K562 (cell line): ENCODE measurements at regions not wholly inside any gene's neighbourhood (a gene's known extent, or its start where the extent isn't known, plus 50 kb on each side); places are given as distances from the start of the nearest gene placed in this dataset.

Experiments used
- ATAC-seq: fragments of 200-7000 bp; cut with Tn5 transposase; 3 replicates; pipeline ENCODE4 v1.9.1; 2020; ENCODE audit warnings: moderate library complexity
- BruUV-seq: library from RNA; stranded (reverse); fragments of 400-500 nt; replicated peaks from 2 replicates; lab custom pipeline; 2021; lab: Mats Ljungman, UMichigan
- CTCF ChIA-PET: fragments of 300-600 bp; formaldehyde crosslinking; extraction: SDS; loops from one replicate; lab custom pipeline; 2021; ENCODE audit warnings: low intra/inter-chr PET ratio; lab: Yijun Ruan, JAX
- POLR2A ChIA-PET: fragments of 300-600, 350-650 bp; sonication (Branson Sonifier 250); formaldehyde crosslinking; extraction: SDS; loops from one replicate; lab custom pipeline; 2021; ENCODE audit warnings: antibody characterized with exemption, inconsistent platforms; lab: Yijun Ruan, JAX
- DNase-seq, 4 experiments: peaks; one replicate each; pipeline versions ENCODE4 v3.0.0 to v3.0.0-alpha.2; 2011 to 2018; ENCODE audit warnings: low spot score in 3 of 4, mixed read lengths in 3 of 4; ENCODE audit errors: extremely low read depth in 1 of 4
- FAIRE-seq: peaks from 2 replicates; lab custom pipeline; 2011; peaks lifted over from hg19 to GRCh38; lab: Jason Lieb, UNC
- H2AFZ ChIP-seq: 2 replicates; pipeline ENCODE4 v1.6.0; 2011; ENCODE audit warnings: low read depth, low read length, control low read depth, inconsistent platforms
- H3K27ac ChIP-seq: fragments of 200-600 bp; 3 replicates; pipeline ENCODE4 v1.8.0; 2011; ENCODE audit warnings: low read depth, mild to moderate bottlenecking, control low read depth, inconsistent platforms, low read length, moderate library complexity, mixed read lengths; ENCODE audit errors: extremely low read depth
- H3K27me3 ChIP-seq, 2 experiments: fragments of 300-600 bp in 1 of 2; 2 replicates in 1 of 2; 3 replicates in 1 of 2; pipeline versions ENCODE4 v1.6.0 to v1.8.0; 2011; ENCODE audit warnings: inconsistent platforms in 2 of 2, low read length in 2 of 2, mild to moderate bottlenecking in 1 of 2, mixed read lengths in 1 of 2, moderate library complexity in 1 of 2; ENCODE audit not compliant: control insufficient read depth in 2 of 2, insufficient read depth in 2 of 2
- H3K36me3 ChIP-seq: fragments of 300-600 bp; 3 replicates; pipeline ENCODE4 v1.8.0; 2011; ENCODE audit warnings: mild to moderate bottlenecking, low read length, inconsistent platforms; ENCODE audit not compliant: control insufficient read depth, insufficient read depth
- H3K4me1 ChIP-seq, 2 experiments: fragments of 200-600 bp in 1 of 2; replicated peaks in 1 of 2; 2 replicates in 1 of 2; 3 replicates in 1 of 2; pipeline versions ENCODE4 v1.5.1 to v1.8.0; 2011; ENCODE audit warnings: inconsistent platforms in 2 of 2, low read length in 2 of 2, mild to moderate bottlenecking in 1 of 2, mixed read lengths in 1 of 2, moderate library complexity in 1 of 2; ENCODE audit not compliant: control insufficient read depth in 2 of 2, insufficient read depth in 2 of 2
- H3K4me2 ChIP-seq: 2 replicates; pipeline ENCODE4 v1.6.1; 2011; ENCODE audit warnings: low read length, control low read depth, inconsistent platforms, mixed read lengths; ENCODE audit not compliant: insufficient read depth
- H3K4me3 ChIP-seq: fragments of 200-600 bp; sonication (generic), shearing (Covaris generic); 2 replicates; pipeline ENCODE4 v1.5.1; 2016; ENCODE audit warnings: control low read depth, inconsistent platforms
- H3K79me2 ChIP-seq: fragments of 200-600 bp; 3 replicates; pipeline ENCODE4 v1.8.0; 2011; ENCODE audit warnings: low read length, inconsistent platforms; ENCODE audit not compliant: control insufficient read depth, insufficient read depth
- H3K9ac ChIP-seq, 2 experiments: 2 replicates each; pipeline versions ENCODE4 v1.6.0 to v1.6.1; 2011; ENCODE audit warnings: low read depth in 2 of 2, low read length in 2 of 2, control low read depth in 1 of 2, inconsistent platforms in 1 of 2, mild to moderate bottlenecking in 1 of 2, mixed read lengths in 1 of 2; ENCODE audit not compliant: insufficient read depth in 1 of 2
- H3K9me1 ChIP-seq: one replicate; pipeline ENCODE4 v1.6.0; 2011; ENCODE audit warnings: inconsistent platforms, mild to moderate bottlenecking, low read length, moderate library complexity; ENCODE audit not compliant: control insufficient read depth, insufficient read depth
- H3K9me3 ChIP-seq: replicated peaks from 2 replicates; pipeline ENCODE4 v1.5.1; 2011; ENCODE audit warnings: low read depth, low read length, inconsistent platforms; ENCODE audit not compliant: control insufficient read depth, insufficient read depth
- H4K20me1 ChIP-seq: replicated peaks from 2 replicates; pipeline ENCODE4 v1.6.1; 2011; ENCODE audit warnings: low read length, inconsistent platforms, mixed read lengths; ENCODE audit not compliant: control insufficient read depth, insufficient read depth
- AFF4 ChIP-seq: sonication (generic); formaldehyde crosslinking; IDR thresholded peaks from 2 replicates; pipeline ENCODE4 v1.8.0; 2023; ENCODE audit warnings: mild to moderate bottlenecking, missing genetic modification reagents
- CXXC5 ChIP-seq: fragments of 250-450 bp; sonication (Bioruptor Pico); IDR thresholded peaks from 2 replicates; pipeline ENCODE4 v1.8.0; 2022; ENCODE audit warnings: inconsistent platforms, mild to moderate bottlenecking, moderate library complexity
- DIDO1 ChIP-seq: fragments of 450-650 bp; IDR thresholded peaks from 2 replicates; pipeline ENCODE4 v1.6.1; 2016; ENCODE audit warnings: low read depth, missing biosample characterization, missing genetic modification characterization
- FOXA1 ChIP-seq: fragments of 450-650 bp; IDR thresholded peaks from 2 replicates; pipeline ENCODE4 v1.6.1; 2016; ENCODE audit warnings: mild to moderate bottlenecking, borderline replicate concordance
- MEF2A ChIP-seq: IDR thresholded peaks from 2 replicates; pipeline ENCODE4 v1.6.1; 2011; ENCODE audit warnings: low read depth, mild to moderate bottlenecking, low read length, moderate library complexity; ENCODE audit not compliant: control insufficient read depth
- NR1H2 ChIP-seq: sonication (generic); formaldehyde crosslinking; IDR thresholded peaks from 2 replicates; pipeline ENCODE4 v1.4.0; 2020; ENCODE audit warnings: mild to moderate bottlenecking, missing genetic modification reagents
- PRMT5 ChIP-seq: sonication (generic); formaldehyde crosslinking; IDR thresholded peaks from 2 replicates; pipeline ENCODE4 v1.5.0; 2020; ENCODE audit warnings: missing genetic modification reagents
- RNF2 ChIP-seq: sonication (generic); IDR thresholded peaks from 2 replicates; pipeline ENCODE4 v1.6.1; 2016
- SAFB ChIP-seq: fragments of 200-400 bp; formaldehyde crosslinking; IDR thresholded peaks from 2 replicates; pipeline ENCODE4 v1.6.1; 2017; ENCODE audit warnings: low read depth, low read length, borderline replicate concordance
- ZC3H8 ChIP-seq: fragments of 450-650 bp; IDR thresholded peaks from 2 replicates; pipeline ENCODE4 v1.6.1; 2017
- ZNF282 ChIP-seq: sonication (generic); formaldehyde crosslinking; IDR thresholded peaks from 2 replicates; pipeline ENCODE4 v1.8.1; 2023; ENCODE audit warnings: missing genetic modification reagents
- ZNF507 ChIP-seq: conservative IDR thresholded peaks from 2 replicates; pipeline ENCODE4 v1.6.1; 2017; ENCODE audit warnings: missing genetic modification characterization, missing compliant biosample characterization
- ZNF518B ChIP-seq: fragments of 250-450 bp; sonication (Bioruptor Pico); IDR thresholded peaks from 2 replicates; pipeline ENCODE4 v1.5.0; 2021; ENCODE audit warnings: mild to moderate bottlenecking, moderate library complexity
- ZNF584 ChIP-seq: fragments of 200-800 bp; sonication (Bioruptor generic); IDR thresholded peaks from 2 replicates; pipeline ENCODE4 v1.6.1; 2016; ENCODE audit warnings: low read depth, mild to moderate bottlenecking, missing genetic modification characterization, missing compliant biosample characterization
- ZNF830 ChIP-seq: fragments of 250-450 bp; sonication (Bioruptor Pico); IDR thresholded peaks from 2 replicates; pipeline ENCODE4 v1.5.0; 2021; ENCODE audit warnings: mild to moderate bottlenecking
- in situ Hi-C: fragments of 300-500 bp; cut with MboI; formaldehyde crosslinking; loops from 4 replicates; pipeline ENCODE4 v1.15.0; 2018; ENCODE audit warnings: inconsistent platforms, mixed read lengths
- intact Hi-C: fragments of 100-400 bp; cut with micrococcal nuclease; formaldehyde crosslinking; loops from 2 replicates; pipeline ENCODE4 v1.14.2; 2022

DNA sequence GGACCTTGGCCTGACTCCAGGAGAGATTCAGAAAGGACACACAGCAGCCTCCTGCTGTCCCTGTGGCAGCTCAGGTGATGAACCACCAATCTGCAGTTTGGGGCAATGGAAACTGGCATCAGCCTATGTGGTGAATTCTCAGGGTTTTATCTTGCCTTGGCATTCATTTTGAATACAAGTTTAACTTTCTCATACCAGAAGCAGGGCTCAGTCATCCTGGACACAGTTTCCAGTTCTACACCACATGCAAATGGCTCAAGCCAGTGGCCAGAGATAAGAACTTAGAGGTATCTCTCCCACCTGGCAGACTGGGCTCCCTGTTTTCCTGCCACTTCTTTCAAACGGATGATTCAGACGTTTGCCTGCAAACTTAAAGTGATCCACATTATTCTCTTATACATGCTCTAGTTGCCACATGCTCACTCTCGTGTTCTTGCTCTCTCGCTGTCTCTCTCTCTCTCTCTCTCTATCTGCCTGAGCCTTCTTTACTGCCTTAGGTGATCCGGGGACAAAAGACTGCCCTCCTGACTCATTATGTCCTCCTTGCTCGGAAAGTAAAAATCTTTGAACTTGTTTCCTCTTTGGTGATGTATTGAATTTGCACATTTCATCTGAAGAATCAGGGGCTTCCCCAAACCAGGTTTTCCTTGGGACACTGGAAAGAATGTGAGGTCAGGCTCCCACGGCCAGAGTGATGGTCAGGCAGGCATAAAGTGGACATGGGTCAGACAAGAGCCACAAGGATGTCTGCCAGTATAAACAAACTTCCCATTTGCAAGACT lies 99.6 kb upstream of the STT3B start (continued):
- TF ChIP-seq AFF4 (CRISPR knock-in tag), result no peak
- TF ChIP-seq ZNF507 (tag), result no peak
- no peak for TF ChIP-seq NR1H2 (CRISPR knock-in tag)
- TF ChIP-seq ZNF584, result no peak
- TF ChIP-seq ZNF282 (CRISPR knock-in tag), result no peak
- TF ChIP-seq, all 486 proteins: peak for 0

- FAIRE-seq (no peak), ATAC-seq (no peak), DNase-seq (no peak)
- H3K9ac ChIP-seq, result no peak overlapping the region
- TF ChIP-seq ZNF518B (no peak), PRMT5 (no peak), FOXA1 (no peak), CXXC5 (CRISPR knock-in tag) (no peak), ZNF830 (no peak), ZC3H8 (no peak), MEF2A (no peak), DIDO1 (no peak), SAFB (no peak), RNF2 (no peak)
- intact Hi-C loops (no loop called here), in situ Hi-C loops (no loop called here)
- POLR2A ChIA-PET, result no interaction called here
- H3K4me3 ChIP-seq, result no peak overlapping the region
- H3K27ac ChIP-seq, result no peak overlapping the region
- H3K36me3 ChIP-seq, result no peaks in the 10 kb centered on the region
- H3K9me3 ChIP-seq, result 0 out of 2 replicates have a peak, but pooled peaks cover 2% of the 10 kb centered on the region
- CTCF ChIA-PET, result no interaction called here
- no peaks in the 10 kb centered on the region for H3K27me3 ChIP-seq
- H3K4me1 ChIP-seq, result no peaks in the 10 kb centered on the region
- H3K79me2 ChIP-seq, result no peaks in the 10 kb centered on the region
- no peaks in the 10 kb centered on the region for H4K20me1 ChIP-seq
- H2AFZ ChIP-seq, result no peak overlapping the region
- no TSS peak for BruUV-seq
- H3K4me2 ChIP-seq, result no peak overlapping the region
- no peaks in the 10 kb centered on the region for H3K9me1 ChIP-seq
These were observed 99.1 kb upstream of the STT3B start for GRCh38 chr3:31433679-31433992.
